Parathyroid adenoma (tissue), 2 donors: ENCODE measurements at regions not wholly inside any gene's neighbourhood (a gene's known extent, or its start where the extent isn't known, plus 50 kb on each side); places are given as distances from the start of the nearest gene placed in this dataset.

Experiments used
- H2AFZ ChIP-seq: fragments of 300-600 bp; sonication (generic); one replicate; pipeline ENCODE4 v1.7.0; 2017; ENCODE audit warnings: antibody characterized with exemption, mild to moderate bottlenecking
- H3K27ac ChIP-seq: fragments of 300-600 bp; sonication (generic); one replicate; pipeline ENCODE4 v1.7.0; 2017
- H3K27me3 ChIP-seq: fragments of 300-600 bp; sonication (generic); one replicate; pipeline ENCODE4 v1.7.0; 2017; ENCODE audit warnings: low read length; ENCODE audit not compliant: control insufficient read depth, insufficient read depth
- H3K36me3 ChIP-seq: fragments of 300-600 bp; sonication (generic); one replicate; pipeline ENCODE4 v1.7.0; 2017; ENCODE audit warnings: low read length; ENCODE audit not compliant: control insufficient read depth, insufficient read depth
- H3K4me1 ChIP-seq: fragments of 300-600 bp; sonication (generic); one replicate; pipeline ENCODE4 v1.7.0; 2017; ENCODE audit warnings: control low read depth
- H3K4me2 ChIP-seq: fragments of 300-600 bp; sonication (generic); one replicate; pipeline ENCODE4 v1.7.0; 2017; ENCODE audit warnings: low read length
- H3K4me3 ChIP-seq: fragments of 300-600 bp; sonication (generic); one replicate; pipeline ENCODE4 v1.7.0; 2017; ENCODE audit warnings: low read depth, low read length
- H3K79me2 ChIP-seq: fragments of 300-600 bp; sonication (generic); one replicate; pipeline ENCODE4 v1.7.0; 2017; ENCODE audit warnings: control low read depth
- H3K9ac ChIP-seq: fragments of 300-600 bp; sonication (generic); one replicate; pipeline ENCODE4 v1.7.0; 2017; ENCODE audit warnings: mild to moderate bottlenecking
- H3K9me3 ChIP-seq: fragments of 300-600 bp; sonication (generic); one replicate; pipeline ENCODE4 v1.7.0; 2017; ENCODE audit warnings: low read length; ENCODE audit not compliant: control insufficient read depth
- TF ChIP-seq, protein P1 (sequence below): fragments of 300-600 bp; sonication (generic); IDR thresholded peaks from one replicate; pipeline ENCODE4 v1.7.0; 2017; ENCODE audit warnings: antibody characterized with exemption, mild to moderate bottlenecking
- donor health status: primary hyperparathyroidism.

DNA sequence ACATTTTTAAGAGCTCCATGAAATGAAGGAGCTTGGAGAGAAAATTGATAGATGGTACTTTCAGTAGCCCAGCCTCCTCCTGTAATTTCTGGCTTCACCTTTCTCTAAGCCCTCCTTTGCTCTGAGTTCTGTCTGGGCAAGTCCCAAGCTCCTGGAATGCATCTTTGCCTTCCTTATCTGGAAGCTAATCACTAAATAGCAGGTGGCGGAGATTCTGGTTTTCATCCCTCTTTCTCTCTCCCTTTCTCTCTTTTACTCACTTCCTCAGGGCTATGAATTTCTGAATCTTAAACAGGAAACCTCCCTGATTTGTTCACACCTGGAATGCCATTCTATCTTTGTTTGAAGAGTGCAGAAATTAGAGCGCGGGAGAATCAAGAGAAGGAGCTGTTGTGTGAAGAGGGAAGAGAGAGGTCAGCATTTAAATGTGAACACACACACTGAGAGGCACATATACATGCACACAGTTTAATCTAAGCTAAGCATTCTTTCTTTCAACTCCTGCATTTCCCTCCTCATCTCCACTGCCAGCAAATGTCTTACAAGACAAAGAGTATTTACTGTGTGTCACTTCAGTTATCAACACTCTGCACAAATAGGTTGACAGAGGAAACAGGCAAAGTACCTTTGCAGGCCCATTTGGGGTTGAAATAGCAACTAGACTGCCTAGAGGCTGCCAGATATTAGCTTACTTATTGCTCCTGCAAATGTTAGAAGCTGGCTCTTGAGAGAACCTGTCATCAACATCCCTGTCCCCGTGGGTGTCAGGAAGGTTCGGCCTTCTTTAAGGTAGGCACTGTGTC is 199.4 kb upstream of the CAMK1G start:
- Histone ChIP-seq H3K4me2 (no peak overlapping the region), H3K27ac (peak overlapping the region; percentile 75), H3K4me3 (no peak overlapping the region), H2AFZ (peak overlapping the region; percentile 58), H3K36me3 (no peaks in the 10 kb centered on the region), H3K4me1 (peaks cover 18% of the 10 kb centered on the region), H3K9ac (no peak overlapping the region), H3K27me3 (no peaks in the 10 kb centered on the region), H3K9me3 (no peaks in the 10 kb centered on the region), H3K79me2 (no peaks in the 10 kb centered on the region)
- TF ChIP-seq, protein P1, sequence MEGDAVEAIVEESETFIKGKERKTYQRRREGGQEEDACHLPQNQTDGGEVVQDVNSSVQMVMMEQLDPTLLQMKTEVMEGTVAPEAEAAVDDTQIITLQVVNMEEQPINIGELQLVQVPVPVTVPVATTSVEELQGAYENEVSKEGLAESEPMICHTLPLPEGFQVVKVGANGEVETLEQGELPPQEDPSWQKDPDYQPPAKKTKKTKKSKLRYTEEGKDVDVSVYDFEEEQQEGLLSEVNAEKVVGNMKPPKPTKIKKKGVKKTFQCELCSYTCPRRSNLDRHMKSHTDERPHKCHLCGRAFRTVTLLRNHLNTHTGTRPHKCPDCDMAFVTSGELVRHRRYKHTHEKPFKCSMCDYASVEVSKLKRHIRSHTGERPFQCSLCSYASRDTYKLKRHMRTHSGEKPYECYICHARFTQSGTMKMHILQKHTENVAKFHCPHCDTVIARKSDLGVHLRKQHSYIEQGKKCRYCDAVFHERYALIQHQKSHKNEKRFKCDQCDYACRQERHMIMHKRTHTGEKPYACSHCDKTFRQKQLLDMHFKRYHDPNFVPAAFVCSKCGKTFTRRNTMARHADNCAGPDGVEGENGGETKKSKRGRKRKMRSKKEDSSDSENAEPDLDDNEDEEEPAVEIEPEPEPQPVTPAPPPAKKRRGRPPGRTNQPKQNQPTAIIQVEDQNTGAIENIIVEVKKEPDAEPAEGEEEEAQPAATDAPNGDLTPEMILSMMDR = no peak

DNA sequence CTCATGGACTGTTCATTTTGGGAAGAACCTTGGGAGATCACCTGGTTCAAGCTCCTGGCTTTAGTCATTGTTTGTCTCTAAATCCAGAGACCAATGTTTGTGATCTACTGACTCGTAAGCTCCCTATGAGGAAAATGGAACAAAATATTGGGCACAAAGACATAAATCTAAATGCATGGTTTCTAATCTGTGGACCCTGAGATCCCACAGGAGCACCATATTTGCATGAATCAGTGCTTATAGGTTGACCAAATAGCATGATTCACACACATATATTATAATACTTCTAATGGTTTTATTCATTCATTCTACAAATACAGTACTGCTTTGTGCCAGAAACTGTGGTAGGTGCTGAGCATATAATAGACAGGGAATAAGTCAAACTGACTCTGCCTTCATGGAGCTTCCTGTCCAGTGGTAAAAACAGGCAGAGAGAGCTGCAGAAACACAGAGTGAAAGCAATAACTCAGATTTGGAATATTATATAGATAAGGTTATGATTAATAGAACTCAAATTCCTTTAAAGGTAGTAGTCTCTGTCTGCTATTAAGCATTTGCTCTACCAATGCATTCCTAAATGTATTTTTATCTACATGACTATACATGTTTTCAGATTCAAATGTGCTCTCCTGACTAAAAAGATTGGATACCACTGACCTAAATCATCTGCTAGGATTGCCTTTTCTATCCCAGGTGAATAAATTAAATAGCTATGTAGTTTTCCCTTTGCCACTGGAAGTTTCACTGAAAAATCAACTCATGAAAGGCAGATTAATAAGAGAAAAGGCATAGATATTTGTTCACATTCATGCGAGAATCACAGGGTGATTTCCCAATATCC is 198.6 kb upstream of the CAMK1G start:
- Histone ChIP-seq H3K79me2 (no peaks in the 10 kb centered on the region), H2AFZ (no peak overlapping the region), H3K27ac (peak overlapping the region; percentile 75), H3K4me3 (no peak overlapping the region), H3K4me2 (no peak overlapping the region), H3K9me3 (no peaks in the 10 kb centered on the region), H3K4me1 (peaks cover 18% of the 10 kb centered on the region), H3K27me3 (no peaks in the 10 kb centered on the region), H3K36me3 (no peaks in the 10 kb centered on the region), H3K9ac (no peak overlapping the region)
- TF ChIP-seq, protein P1 = no peak

DNA sequence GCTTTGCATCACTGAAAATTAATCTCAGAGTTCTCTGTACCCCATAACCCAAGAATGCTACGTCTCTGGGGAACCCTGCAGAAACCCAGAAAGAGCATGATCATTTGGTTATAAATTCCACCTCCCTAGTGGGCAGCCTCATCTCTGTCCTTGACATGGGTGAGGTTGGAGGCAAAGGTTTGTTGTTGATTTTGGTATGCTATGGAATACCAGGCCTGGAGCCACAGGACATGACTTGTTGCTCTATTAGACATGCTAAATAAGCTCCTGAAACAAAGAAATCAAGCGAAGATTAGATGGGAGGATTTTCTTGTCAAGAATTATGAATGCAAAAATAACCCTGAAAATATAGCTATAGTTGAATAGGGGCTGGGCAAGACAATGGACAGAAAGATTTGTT is 197.4 kb upstream of the CAMK1G start:
- Histone ChIP-seq H2AFZ (no peak overlapping the region), H3K4me3 (no peak overlapping the region), H3K27me3 (no peaks in the 10 kb centered on the region), H3K4me2 (no peak overlapping the region), H3K4me1 (peaks cover 15% of the 10 kb centered on the region), H3K79me2 (no peaks in the 10 kb centered on the region), H3K9ac (no peak overlapping the region), H3K27ac (no peak overlapping the region), H3K36me3 (no peaks in the 10 kb centered on the region), H3K9me3 (no peaks in the 10 kb centered on the region)
- TF ChIP-seq, protein P1 = no peak

DNA sequence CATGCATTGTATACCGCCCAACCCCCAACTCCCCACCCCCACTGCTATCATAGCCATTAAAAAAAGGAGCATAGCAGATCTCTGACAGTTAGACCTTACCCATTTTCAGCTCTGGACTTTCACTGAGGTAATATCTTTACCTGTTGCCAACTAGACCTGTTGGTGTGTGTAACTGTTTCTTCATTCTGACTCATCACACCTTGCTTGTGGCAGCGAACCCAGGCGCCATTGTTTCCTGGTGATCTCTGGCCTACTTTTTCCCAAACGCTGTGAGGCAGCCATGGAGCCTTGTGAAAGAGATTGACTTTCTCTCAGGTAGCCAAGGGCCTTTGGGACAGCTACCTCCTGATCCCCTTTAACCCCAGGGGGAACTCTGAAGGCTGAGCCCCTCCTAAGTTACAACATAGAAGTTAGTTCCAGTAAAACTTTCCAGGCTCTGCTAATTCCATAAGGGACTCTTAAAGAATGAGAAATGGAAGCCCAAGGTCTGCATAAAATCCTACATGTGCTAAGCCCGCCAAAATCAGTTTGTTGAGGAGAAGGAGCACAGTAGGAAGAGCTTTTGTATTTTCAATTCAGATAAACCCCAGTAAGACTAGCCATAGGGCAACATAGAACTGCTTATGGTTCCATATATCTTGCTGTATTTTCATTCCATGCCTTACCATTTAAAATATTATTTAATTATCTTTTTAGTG is 196.1 kb upstream of the CAMK1G start:
- H3K4me3 ChIP-seq = no peak overlapping the region
- no peaks in the 10 kb centered on the region for H3K27me3 ChIP-seq
- no peak overlapping the region for H3K9ac ChIP-seq
- H2AFZ ChIP-seq = no peak overlapping the region
- no peaks in the 10 kb centered on the region for H3K36me3 ChIP-seq
- TF ChIP-seq, protein P1 = no peak
- no peak overlapping the region for H3K4me2 ChIP-seq
- H3K27ac ChIP-seq = no peak overlapping the region
- H3K9me3 ChIP-seq = no peaks in the 10 kb centered on the region
- H3K79me2 ChIP-seq = no peaks in the 10 kb centered on the region
- H3K4me1 ChIP-seq = peaks cover 15% of the 10 kb centered on the region
